Breast epithelium (tissue), 4 donors: ENCODE measurements at regions not wholly inside any gene's neighbourhood (a gene's known extent, or its start where the extent isn't known, plus 50 kb on each side); places are given as distances from the start of the nearest gene placed in this dataset.
"Not testable (repeated sequence)": the region's sequence is repeated elsewhere in the genome, so short reads cannot be mapped to it uniquely, and the experiment has no call there.

Source experiments
- DNase-seq, 2 donors: peaks; one replicate each; pipeline ENCODE4 v3.0.0-alpha.2; 2019; ENCODE audit warnings: low spot score in 2 of 2
- H3K27ac ChIP-seq, 2 donors: fragments of 200-600 bp; sonication (generic) in 1 of 2; one replicate each; pipeline ENCODE4 v1.5.1; 2016 to 2019; ENCODE audit warnings: mild to moderate bottlenecking in 1 of 2
- H3K27me3 ChIP-seq, 2 donors: fragments of 200-600 bp; sonication (generic) in 1 of 2; one replicate each; pipeline versions ENCODE4 v1.5.1 to v1.6.0; 2017 to 2019; ENCODE audit warnings: control low read depth in 1 of 2, mild to moderate bottlenecking in 1 of 2
- H3K36me3 ChIP-seq: fragments of 200-600 bp; one replicate; pipeline ENCODE4 v1.5.1; 2019
- H3K4me1 ChIP-seq, 2 donors: fragments of 200-600 bp; sonication (generic); one replicate each; pipeline ENCODE4 v1.5.1; 2016 to 2019; ENCODE audit warnings: control low read depth in 1 of 2
- H3K4me3 ChIP-seq, 3 donors: fragments of 200-600 bp; sonication (generic); 1 replicate in 2 of 3; 2 replicates in 1 of 3; pipeline ENCODE4 v1.5.1; 2016 to 2019; ENCODE audit warnings: mild to moderate bottlenecking in 3 of 3, moderate library complexity in 2 of 3
- H3K9me3 ChIP-seq, 2 donors: fragments of 200-600 bp; sonication (generic) in 1 of 2; one replicate each; pipeline ENCODE4 v1.5.1; 2016 to 2019; ENCODE audit warnings: control low read depth in 1 of 2
- CTCF ChIP-seq, 3 donors: fragments of 450-650 bp; IDR thresholded peaks; one replicate each; pipeline ENCODE4 v1.5.1; 2016 to 2017; ENCODE audit warnings: antibody characterized with exemption in 3 of 3, mild to moderate bottlenecking in 3 of 3, moderate library complexity in 3 of 3
- POLR2A ChIP-seq: fragments of 450-650 bp; IDR thresholded peaks from one replicate; pipeline ENCODE4 v1.6.1; 2016; ENCODE audit warnings: antibody characterized with exemption, mild to moderate bottlenecking, moderate library complexity
- POLR2AphosphoS5 ChIP-seq, 3 donors: sonication (generic); formaldehyde crosslinking; IDR thresholded peaks; one replicate each; pipeline ENCODE4 v1.6.1; 2017; ENCODE audit warnings: antibody characterized with exemption in 3 of 3
- intact Hi-C: fragments of 100-400 bp; cut with DNase I; formaldehyde crosslinking; loops from one replicate; pipeline ENCODE4 v1.15.1; 2023; ENCODE audit warnings: low total_unique reads

GRCh38 chr6:11313207-11313606, 80.7 kb upstream of the NEDD9 start:
- TF ChIP-seq POLR2A, result no peak
- TF ChIP-seq POLR2AphosphoS5 (IDR thresholded peaks at IDR 0.05), result no peak
- no peak for TF ChIP-seq CTCF (IDR thresholded peaks at IDR 0.05)
- DNase-seq, result no peak
- H3K4me3 ChIP-seq, result no peak overlapping the region
- H3K27ac ChIP-seq, result no peak overlapping the region
- H3K4me1 ChIP-seq, result peaks cover 0 to 5% of the 10 kb centered on the region in 2 donors
- H3K9me3 ChIP-seq, result no peaks in the 10 kb centered on the region
- intact Hi-C loops, result no loop called here
- no peaks in the 10 kb centered on the region for H3K27me3 ChIP-seq
- no peaks in the 10 kb centered on the region for H3K36me3 ChIP-seq

DNA sequence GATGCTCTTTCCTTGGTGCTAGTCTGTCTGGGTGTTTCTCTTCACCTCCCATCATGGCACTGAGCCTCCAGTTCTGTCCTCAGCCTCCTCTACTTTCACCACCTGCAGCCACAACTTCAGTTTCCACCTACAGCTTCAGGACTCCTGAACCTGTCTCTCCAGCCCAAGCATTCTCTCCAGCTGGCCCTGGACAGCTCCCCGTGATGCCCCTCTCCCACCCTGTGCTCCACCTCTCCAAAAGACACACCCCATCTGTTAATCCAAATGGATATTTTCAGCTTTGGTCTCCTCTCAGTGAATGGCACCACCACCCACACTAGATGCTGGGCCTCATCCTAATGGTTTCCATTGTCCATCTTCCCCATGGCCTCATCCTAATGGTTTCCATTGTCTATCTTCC, 79.5 kb upstream of the NEDD9 start:
- Histone ChIP-seq H3K4me3 (no peak overlapping the region), H3K9me3 (no peaks in the 10 kb centered on the region), H3K27me3 (no peaks in the 10 kb centered on the region), H3K27ac (no peak overlapping the region), H3K36me3 (no peaks in the 10 kb centered on the region), H3K4me1 (peaks cover 0 to 5% of the 10 kb centered on the region in 2 donors)
- TF ChIP-seq CTCF (IDR thresholded peaks at IDR 0.05) (no peak), POLR2AphosphoS5 (IDR thresholded peaks at IDR 0.05) (no peak), POLR2A (no peak)
- no peak for DNase-seq
- intact Hi-C loops, result no loop called here

DNA sequence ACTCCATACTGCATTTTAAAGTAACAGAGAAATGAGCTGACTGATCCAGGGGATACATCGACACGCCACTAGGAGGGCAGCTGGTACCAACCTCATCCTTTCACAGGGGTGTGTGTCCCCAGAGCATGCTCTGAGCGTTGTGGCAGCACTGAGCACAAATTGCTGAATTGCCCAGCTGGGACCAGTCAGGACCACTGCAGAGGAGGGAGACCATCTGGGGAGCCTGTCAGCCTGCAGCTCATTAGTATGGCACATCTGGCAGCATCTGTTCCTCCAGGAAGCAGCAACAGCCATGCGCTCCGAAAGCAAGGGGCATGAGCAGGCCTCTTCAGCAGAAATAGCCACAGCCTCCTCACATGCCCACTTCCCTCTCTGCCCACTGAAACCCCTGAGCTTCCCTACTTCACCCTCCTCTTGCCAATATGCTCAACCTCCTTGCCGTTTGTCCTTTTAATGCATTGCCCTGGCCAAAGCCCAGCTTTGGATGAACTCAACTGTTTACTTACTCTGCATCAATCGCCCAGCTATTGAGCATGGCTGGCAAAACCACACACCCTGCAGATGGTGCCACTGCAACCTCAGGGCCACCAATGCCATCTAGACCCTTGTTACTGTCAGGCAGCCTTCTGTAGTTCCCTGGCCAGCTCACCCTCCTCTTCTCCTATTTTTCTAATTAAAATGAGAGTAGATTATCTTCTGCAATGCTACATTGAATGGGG, 77.6 kb upstream of the NEDD9 start:
- intact Hi-C loops, result loop anchor here (5.0 kb wide), 1 partner anchor 283 kb away; no protein-coding TSS in a partner anchor
- Histone ChIP-seq H3K27ac (no peak overlapping the region), H3K4me1 (no peaks in the 10 kb centered on the region), H3K27me3 (no peaks in the 10 kb centered on the region), H3K9me3 (no peaks in the 10 kb centered on the region), H3K36me3 (no peaks in the 10 kb centered on the region), H3K4me3 (no peak overlapping the region)
- DNase-seq, result no peak
- no peak for TF ChIP-seq POLR2A
- no peak for TF ChIP-seq POLR2AphosphoS5 (IDR thresholded peaks at IDR 0.05)

DNA sequence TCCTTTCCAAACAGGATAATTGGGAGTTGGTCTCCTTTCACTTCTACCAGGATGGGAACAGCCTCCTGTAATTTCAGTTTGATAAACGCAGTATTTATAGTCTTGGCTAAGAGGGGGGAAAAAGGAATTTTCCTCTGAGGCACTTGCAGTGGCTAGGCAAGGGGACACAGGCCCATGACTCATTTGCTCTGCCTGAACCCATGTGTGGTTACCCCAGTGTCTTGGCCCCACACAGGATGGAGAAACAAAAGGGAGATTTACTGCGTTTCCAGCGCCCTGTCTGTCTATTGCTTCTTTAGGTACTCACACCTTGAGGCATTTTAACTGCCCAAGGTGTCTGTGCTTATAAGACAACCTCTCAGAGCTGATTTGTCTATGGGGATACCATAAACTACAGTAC, 74.8 kb upstream of the NEDD9 start:
- Histone ChIP-seq H3K4me3 (no peak overlapping the region), H3K4me1 (no peaks in the 10 kb centered on the region), H3K27me3 (no peaks in the 10 kb centered on the region), H3K9me3 (no peaks in the 10 kb centered on the region), H3K27ac (no peak overlapping the region), H3K36me3 (no peaks in the 10 kb centered on the region)
- no peak for DNase-seq
- TF ChIP-seq CTCF (IDR thresholded peaks at IDR 0.05) (no peak), POLR2AphosphoS5 (IDR thresholded peaks at IDR 0.05) (no peak), POLR2A (no peak)
- intact Hi-C loops, result loop anchor here (5.0 kb wide), 1 partner anchor 280 kb away; no protein-coding TSS in a partner anchor

GRCh38 chr6:11304946-11305345, 72.5 kb upstream of the NEDD9 start:
- no peak overlapping the region for H3K27ac ChIP-seq
- no peak overlapping the region for H3K4me3 ChIP-seq
- no peaks in the 10 kb centered on the region for H3K4me1 ChIP-seq
- intact Hi-C loops, result loop anchor here (5.0 kb wide), 1 partner anchor 278 kb away; no protein-coding TSS in a partner anchor
- H3K27me3 ChIP-seq, result no peaks in the 10 kb centered on the region
- DNase-seq, result no peak
- no peaks in the 10 kb centered on the region for H3K36me3 ChIP-seq
- peaks cover 0 to 9% of the 10 kb centered on the region in 2 donors for H3K9me3 ChIP-seq
- TF ChIP-seq POLR2A, result no peak
- no peak for TF ChIP-seq POLR2AphosphoS5 (IDR thresholded peaks at IDR 0.05)
- no peak for TF ChIP-seq CTCF (IDR thresholded peaks at IDR 0.05)

- intact Hi-C loops, DNase-seq, H3K36me3 ChIP-seq, H3K27me3 ChIP-seq, H3K9me3 ChIP-seq, H3K4me1 ChIP-seq, H3K4me3 ChIP-seq, H3K27ac ChIP-seq: not testable (repeated sequence)
These were observed 67.5 kb upstream of the NEDD9 start for GRCh38 chr6:11299876-11300428.

DNA sequence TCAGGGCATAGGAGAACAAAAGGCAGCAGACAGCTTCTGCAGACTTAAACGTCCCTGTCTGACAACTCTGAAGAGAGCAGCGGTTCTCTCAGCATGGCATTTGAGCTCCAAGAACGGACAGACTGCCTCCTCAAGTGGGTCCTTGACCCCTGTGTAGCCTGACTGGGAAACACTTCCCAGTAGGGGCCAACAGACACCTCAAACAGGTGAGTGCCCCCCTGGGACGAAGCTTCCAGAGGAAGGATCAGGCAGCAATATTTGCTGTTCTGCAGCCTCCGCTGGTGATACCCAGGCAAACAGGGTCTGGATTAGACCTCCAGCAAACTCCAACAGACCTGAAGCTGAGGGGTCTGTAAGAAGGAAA, 66.9 kb upstream of the NEDD9 start:
- DNase-seq, intact Hi-C loops, H3K9me3 ChIP-seq, H3K4me3 ChIP-seq, H3K36me3 ChIP-seq, H3K4me1 ChIP-seq, H3K27ac ChIP-seq, H3K27me3 ChIP-seq: not testable (repeated sequence)
